GM12873 (cell line): ENCODE measurements at regions not wholly inside any gene's neighbourhood (a gene's known extent, or its start where the extent isn't known, plus 50 kb on each side); places are given as distances from the start of the nearest gene placed in this dataset.

Experiments
- TF ChIP-seq, protein P1 (sequence below): IDR thresholded peaks from 2 replicates; pipeline ENCODE4 v1.5.1; 2012; ENCODE audit warnings: low read depth, mild to moderate bottlenecking, moderate library complexity, low read length, control low read depth; ENCODE audit not compliant: insufficient read depth; ENCODE audit errors: missing control alignments

DNA sequence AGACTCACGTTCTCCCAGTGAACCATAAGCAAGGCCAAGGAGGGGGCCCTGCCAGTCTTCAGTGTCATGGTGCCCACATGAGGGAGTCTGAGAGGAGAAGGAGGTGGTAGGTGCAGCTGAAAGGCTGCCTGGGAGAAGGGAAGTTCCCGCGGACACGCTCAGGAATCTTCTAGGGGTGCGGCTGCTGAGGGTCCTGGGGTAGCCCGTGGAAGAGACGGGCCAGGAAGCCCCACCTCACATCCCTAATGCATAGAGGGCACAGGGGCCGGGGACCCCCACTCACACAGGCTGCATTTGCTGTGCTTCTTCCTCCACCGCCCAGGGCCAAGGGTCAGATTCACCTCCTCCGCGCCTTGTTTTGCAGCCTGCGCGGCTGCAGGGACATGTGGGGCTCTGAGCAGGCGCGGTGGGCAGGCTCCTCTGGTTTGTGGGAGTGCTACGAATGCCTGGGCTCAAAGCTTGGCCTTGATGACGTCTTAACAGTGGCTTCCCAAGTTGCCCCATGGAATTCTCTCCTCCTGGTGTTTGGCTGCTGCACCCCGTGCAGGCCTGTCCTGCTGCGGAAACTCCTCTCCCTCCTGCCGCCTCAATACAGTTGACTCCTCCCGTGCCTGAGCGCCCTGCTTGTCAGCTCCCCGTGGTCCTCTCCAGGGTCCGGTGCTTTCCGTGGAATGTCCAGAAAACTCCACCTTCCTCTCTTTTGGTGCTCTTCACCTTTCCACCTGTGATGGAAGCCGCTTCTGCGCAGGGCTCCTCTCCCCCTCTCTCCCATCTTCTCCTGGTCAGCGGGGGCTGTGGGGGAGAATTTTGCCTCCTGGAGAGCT lies 95.7 kb downstream of the VAPA start:
- TF ChIP-seq, protein P1, sequence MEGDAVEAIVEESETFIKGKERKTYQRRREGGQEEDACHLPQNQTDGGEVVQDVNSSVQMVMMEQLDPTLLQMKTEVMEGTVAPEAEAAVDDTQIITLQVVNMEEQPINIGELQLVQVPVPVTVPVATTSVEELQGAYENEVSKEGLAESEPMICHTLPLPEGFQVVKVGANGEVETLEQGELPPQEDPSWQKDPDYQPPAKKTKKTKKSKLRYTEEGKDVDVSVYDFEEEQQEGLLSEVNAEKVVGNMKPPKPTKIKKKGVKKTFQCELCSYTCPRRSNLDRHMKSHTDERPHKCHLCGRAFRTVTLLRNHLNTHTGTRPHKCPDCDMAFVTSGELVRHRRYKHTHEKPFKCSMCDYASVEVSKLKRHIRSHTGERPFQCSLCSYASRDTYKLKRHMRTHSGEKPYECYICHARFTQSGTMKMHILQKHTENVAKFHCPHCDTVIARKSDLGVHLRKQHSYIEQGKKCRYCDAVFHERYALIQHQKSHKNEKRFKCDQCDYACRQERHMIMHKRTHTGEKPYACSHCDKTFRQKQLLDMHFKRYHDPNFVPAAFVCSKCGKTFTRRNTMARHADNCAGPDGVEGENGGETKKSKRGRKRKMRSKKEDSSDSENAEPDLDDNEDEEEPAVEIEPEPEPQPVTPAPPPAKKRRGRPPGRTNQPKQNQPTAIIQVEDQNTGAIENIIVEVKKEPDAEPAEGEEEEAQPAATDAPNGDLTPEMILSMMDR: no peak

DNA sequence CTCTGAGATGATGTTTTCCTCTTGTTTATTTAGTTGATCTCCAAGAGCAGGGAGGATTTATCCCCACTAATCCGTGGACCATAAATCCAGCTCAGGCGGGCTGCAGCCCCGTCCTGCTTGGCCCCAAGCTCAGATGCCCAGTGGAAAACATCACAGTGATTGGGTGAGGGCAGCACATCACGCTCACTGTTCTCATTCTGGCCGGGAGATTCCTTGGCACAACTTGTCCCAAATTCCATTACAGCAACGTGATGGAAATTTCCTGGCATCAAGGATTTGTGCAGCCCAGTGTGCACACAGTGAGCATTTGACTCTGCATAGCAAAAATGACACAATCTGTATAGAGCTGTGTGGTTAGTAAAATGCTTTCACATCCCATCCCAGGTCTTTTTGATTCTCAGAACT lies 96.8 kb downstream of the VAPA start:
- TF ChIP-seq, protein P1: no peak

DNA sequence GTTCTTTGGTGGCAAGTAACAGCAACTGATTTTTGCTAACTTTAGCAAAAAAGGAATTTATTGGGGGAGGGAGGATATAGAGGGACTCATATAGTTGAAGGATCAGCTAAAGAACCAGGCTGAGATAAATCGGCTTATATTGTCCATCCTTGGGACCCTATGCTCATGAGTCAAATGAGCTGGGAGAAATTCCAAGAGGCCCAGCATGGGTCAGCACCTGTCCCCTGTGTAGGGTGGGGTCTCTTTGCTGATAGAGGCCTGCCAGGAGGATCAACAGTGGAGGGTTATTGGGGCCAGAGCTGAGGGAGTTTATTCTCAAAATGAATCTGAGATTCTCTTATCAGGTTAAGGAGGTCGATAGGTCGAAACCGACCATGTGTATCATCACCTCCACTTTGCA lies 97.2 kb downstream of the VAPA start:
- TF ChIP-seq, protein P1: no peak

DNA sequence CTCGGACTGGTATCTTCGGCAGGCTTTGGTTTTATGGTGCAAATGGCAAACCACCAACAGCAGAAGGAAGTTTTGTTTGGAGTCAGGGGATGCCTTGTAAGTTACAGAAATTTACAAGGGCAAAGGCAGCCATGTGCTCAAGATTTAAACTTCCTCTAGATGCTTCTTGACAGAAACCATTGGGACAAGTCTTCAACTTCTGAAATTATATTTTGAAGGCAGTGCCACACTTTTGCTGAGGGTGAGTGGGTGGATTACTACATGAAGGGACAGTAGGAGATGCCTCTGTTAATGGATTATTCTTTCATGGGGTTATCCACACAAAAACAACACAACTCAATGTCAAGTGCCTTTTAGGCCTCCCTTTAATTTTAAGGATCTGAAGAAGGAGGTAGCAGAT lies 97.9 kb downstream of the VAPA start:
- TF ChIP-seq, protein P1: no peak

DNA sequence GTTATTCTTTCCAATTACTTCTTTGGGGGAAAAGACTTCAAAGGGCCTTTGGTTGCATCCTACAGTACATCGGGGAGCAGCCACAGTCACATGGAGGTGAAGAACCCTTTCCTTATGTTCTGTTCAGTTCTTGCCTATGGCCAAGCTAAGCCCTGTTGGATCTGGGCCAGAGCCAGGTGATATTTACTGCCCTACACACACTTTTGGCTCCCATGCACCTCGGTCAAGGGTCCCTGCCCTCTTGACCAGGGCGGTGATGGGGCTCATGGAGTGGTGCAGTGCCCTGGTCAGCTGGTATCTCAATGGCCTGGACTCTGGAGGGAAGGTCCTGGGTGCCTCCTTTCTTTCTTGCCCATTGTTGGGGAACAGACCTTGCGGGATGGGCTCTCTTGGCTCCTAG lies 98.7 kb downstream of the VAPA start:
- TF ChIP-seq, protein P1: no peak

DNA sequence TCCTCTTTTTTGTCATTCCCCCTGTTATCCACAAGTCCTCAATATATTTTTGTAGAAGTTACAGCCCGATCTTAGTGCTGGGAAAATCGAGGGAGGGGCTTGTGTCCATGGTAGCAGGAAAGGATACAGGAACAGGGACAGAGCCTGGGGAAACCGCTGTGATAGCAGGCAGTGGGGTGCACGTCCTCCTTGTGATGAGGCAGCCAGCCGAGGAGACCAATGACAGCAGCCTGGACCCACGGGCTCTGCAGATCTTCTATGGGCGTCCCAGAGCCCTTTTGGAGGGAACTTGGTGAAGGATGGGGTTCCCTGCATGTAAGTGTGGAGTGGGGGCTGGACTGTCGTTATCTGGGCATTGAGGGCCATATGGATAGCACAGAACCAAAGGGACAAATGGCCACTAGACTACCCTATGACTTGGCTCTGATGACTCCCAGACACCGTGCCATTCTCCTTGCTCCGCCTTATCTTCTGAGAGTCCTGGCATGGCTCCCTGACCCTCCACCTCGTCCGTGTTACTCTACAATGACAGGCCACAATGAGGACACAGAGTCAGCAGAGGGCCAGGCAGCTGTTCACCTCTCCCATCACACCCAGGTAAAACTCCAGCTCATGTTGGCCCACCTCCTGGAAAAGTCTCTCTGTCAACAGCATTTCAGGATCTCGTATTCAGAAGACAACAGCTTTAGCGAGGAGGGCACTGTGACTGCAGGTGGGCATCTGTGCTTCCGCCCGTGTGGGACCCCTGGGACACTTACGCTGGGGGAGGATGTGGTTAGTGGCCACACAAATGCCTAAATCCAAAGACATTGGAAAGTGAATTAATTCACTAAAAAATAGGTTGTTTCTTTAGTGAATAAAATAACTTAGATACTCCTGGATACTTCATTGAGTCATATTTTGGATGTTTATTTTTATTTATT lies 100.1 kb downstream of the VAPA start:
- TF ChIP-seq, protein P1: no peak

DNA sequence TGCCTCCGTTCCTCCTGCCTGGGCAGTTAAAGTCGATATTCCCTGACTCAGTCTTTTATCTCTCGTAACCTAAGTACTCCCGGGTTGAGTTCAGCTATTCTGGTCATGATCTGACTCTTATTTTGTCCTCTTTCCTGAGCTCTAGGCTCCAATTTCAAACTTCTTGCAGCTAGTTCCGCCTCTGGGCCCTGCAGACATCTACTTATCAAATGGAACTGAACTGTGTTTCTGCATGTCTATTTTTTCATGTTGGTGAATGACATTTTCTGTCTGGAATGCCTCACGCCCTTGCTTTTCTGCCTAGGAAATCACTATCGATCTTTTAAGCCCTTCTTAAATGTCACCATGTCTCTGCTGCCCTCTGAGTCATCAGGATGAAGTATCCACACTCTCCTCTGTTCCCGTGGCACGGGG lies 101.5 kb downstream of the VAPA start:
- TF ChIP-seq, protein P1: no peak
